Neural cell (in vitro differentiated cells): ENCODE measurements at regions not wholly inside any gene's neighbourhood (a gene's known extent, or its start where the extent isn't known, plus 50 kb on each side); places are given as distances from the start of the nearest gene placed in this dataset.
"Not testable (repeated sequence)": the region's sequence is repeated elsewhere in the genome, so short reads cannot be mapped to it uniquely, and the experiment has no call there.

Experiments used
- H2AFZ ChIP-seq: fragments of 200-600, 300-800 bp; sonication (generic), shearing (Covaris generic); 2 replicates; pipeline ENCODE4 v1.6.0; 2014; ENCODE audit warnings: low read depth, mild to moderate bottlenecking, antibody characterized with exemption, low read length, moderate library complexity
- H3F3A ChIP-seq: fragments of 200-600 bp; shearing (Covaris generic); 2 replicates; pipeline ENCODE4 v1.6.1; 2016; ENCODE audit warnings: mild to moderate bottlenecking, moderate library complexity, mixed read lengths, antibody characterized with exemption, low read length; ENCODE audit not compliant: insufficient read depth, poor library complexity, severe bottlenecking
- H3K27ac ChIP-seq: fragments of 200-600, 300-800 bp; sonication (generic), shearing (Covaris generic); 2 replicates; pipeline ENCODE4 v1.5.1; 2014; ENCODE audit warnings: mild to moderate bottlenecking, low read length, moderate library complexity
- H3K27me3 ChIP-seq: fragments of 300-800, 200-600 bp; sonication (generic), shearing (Covaris generic); 2 replicates; pipeline ENCODE4 v1.6.0; 2014; ENCODE audit warnings: mild to moderate bottlenecking, low read depth, low read length, moderate library complexity; ENCODE audit not compliant: insufficient read depth
- H3K36me3 ChIP-seq: fragments of 300-800, 200-600 bp; sonication (generic), shearing (Covaris generic); 2 replicates; pipeline ENCODE4 v1.5.1; 2014; ENCODE audit warnings: mild to moderate bottlenecking, antibody characterized with exemption, low read length, moderate library complexity; ENCODE audit not compliant: insufficient read depth
- H3K4me2 ChIP-seq: fragments of 300-800, 200-600 bp; sonication (generic), shearing (Covaris generic); 2 replicates; pipeline ENCODE4 v1.6.0; 2014; ENCODE audit warnings: mild to moderate bottlenecking, low read length
- H3K4me3 ChIP-seq: fragments of 300-800, 200-600 bp; sonication (generic), shearing (Covaris generic); 2 replicates; pipeline ENCODE4 v1.5.1; 2014; ENCODE audit warnings: mild to moderate bottlenecking, low read length, moderate library complexity
- H3K79me2 ChIP-seq: fragments of 200-600 bp; shearing (Covaris generic); replicated peaks from 2 replicates; pipeline ENCODE4 v1.6.0; 2014; ENCODE audit warnings: mild to moderate bottlenecking, low read length, moderate library complexity; ENCODE audit not compliant: insufficient read depth
- H3K9ac ChIP-seq: fragments of 300-800, 200-600 bp; sonication (generic), shearing (Covaris generic); 2 replicates; pipeline ENCODE4 v1.6.1; 2016; ENCODE audit warnings: mild to moderate bottlenecking, low read length, mixed read lengths
- H3K9me2 ChIP-seq: fragments of 200-600 bp; shearing (Covaris generic); 2 replicates; pipeline ENCODE4 v1.6.1; 2016; ENCODE audit warnings: mild to moderate bottlenecking, low read length, mixed read lengths; ENCODE audit not compliant: insufficient read depth
- H3K9me3 ChIP-seq: fragments of 200-600, 300-800 bp; sonication (generic), shearing (Covaris generic); 2 replicates; pipeline ENCODE4 v1.6.1; 2016; ENCODE audit warnings: mild to moderate bottlenecking, mixed run types, low read length, moderate library complexity, mixed read lengths
- H4K20me1 ChIP-seq: fragments of 200-600 bp; shearing (Covaris generic); 2 replicates; pipeline ENCODE4 v1.6.1; 2016; ENCODE audit warnings: mild to moderate bottlenecking, mixed run types; ENCODE audit not compliant: insufficient read depth
- EP300 ChIP-seq: fragments of 450-650 bp; conservative IDR thresholded peaks from 2 replicates; pipeline ENCODE4 v1.6.1; 2014; ENCODE audit warnings: antibody characterized with exemption, mild to moderate bottlenecking, moderate library complexity; ENCODE audit not compliant: poor library complexity, severe bottlenecking
- EZH2 ChIP-seq: fragments of 200-600, 300-800 bp; shearing (Covaris generic), sonication (generic); IDR thresholded peaks from 2 replicates; pipeline ENCODE4 v1.6.1; 2014; ENCODE audit warnings: antibody characterized with exemption, low read length, borderline replicate concordance, mild to moderate bottlenecking; ENCODE audit not compliant: insufficient read depth, poor library complexity, severe bottlenecking
- MXI1 ChIP-seq: fragments of 450-650 bp; conservative IDR thresholded peaks from 2 replicates; pipeline ENCODE4 v1.6.1; 2014; ENCODE audit warnings: antibody characterized with exemption, mild to moderate bottlenecking; ENCODE audit not compliant: poor library complexity, severe bottlenecking
- POLR2AphosphoS5 ChIP-seq: IDR thresholded peaks from 2 replicates; pipeline ENCODE4 v1.6.1; 2012
- RAD21 ChIP-seq: fragments of 450-650 bp; conservative IDR thresholded peaks from 2 replicates; pipeline ENCODE4 v1.6.1; 2014; ENCODE audit warnings: antibody characterized with exemption, mild to moderate bottlenecking, moderate library complexity
- SMC3 ChIP-seq: fragments of 450-650 bp; conservative IDR thresholded peaks from 2 replicates; pipeline ENCODE4 v1.6.1; 2014; ENCODE audit warnings: antibody characterized with exemption, mild to moderate bottlenecking, moderate library complexity; ENCODE audit not compliant: poor library complexity
- TAF1 ChIP-seq: IDR thresholded peaks from 2 replicates; pipeline ENCODE4 v1.6.1; 2012; ENCODE audit warnings: low read depth
- TF ChIP-seq, protein P1 (sequence below): fragments of 450-650 bp; IDR thresholded peaks from 2 replicates; pipeline ENCODE4 v1.5.1; 2014; ENCODE audit warnings: antibody characterized with exemption, mild to moderate bottlenecking, moderate library complexity; ENCODE audit not compliant: poor library complexity, severe bottlenecking
- TF ChIP-seq, protein P2 (sequence below): IDR thresholded peaks from 2 replicates; pipeline ENCODE4 v1.6.1; 2012; ENCODE audit warnings: borderline replicate concordance

DNA sequence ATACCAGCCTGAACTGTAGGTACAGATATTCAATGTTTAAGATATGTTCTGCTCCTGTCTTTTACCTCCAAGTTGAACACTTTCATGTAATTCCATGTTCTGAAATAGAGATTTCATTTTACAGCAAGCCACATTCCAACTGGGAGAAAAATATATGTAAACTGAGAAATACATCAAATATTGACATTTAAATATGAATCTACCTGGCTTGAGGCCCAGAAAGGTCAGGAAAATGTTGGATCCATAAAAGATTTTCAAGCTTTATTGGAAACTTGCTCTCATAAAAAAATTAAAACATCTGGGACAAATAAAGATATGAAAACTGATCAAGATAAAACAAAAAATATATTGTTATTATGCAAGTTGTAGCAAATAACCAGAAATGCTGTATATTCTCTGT, 1078.7 kb upstream of the ATXN8OS start:
- H2AFZ ChIP-seq: no peak overlapping the region
- TF ChIP-seq, protein P1, sequence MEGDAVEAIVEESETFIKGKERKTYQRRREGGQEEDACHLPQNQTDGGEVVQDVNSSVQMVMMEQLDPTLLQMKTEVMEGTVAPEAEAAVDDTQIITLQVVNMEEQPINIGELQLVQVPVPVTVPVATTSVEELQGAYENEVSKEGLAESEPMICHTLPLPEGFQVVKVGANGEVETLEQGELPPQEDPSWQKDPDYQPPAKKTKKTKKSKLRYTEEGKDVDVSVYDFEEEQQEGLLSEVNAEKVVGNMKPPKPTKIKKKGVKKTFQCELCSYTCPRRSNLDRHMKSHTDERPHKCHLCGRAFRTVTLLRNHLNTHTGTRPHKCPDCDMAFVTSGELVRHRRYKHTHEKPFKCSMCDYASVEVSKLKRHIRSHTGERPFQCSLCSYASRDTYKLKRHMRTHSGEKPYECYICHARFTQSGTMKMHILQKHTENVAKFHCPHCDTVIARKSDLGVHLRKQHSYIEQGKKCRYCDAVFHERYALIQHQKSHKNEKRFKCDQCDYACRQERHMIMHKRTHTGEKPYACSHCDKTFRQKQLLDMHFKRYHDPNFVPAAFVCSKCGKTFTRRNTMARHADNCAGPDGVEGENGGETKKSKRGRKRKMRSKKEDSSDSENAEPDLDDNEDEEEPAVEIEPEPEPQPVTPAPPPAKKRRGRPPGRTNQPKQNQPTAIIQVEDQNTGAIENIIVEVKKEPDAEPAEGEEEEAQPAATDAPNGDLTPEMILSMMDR: no peak
- TF ChIP-seq EP300: no peak
- TF ChIP-seq MXI1: no peak
- TF ChIP-seq EZH2: no peak
- TF ChIP-seq TAF1: no peak
- TF ChIP-seq SMC3: no peak
- no peak for TF ChIP-seq RAD21
- no peak for TF ChIP-seq POLR2AphosphoS5
- TF ChIP-seq, protein P2, sequence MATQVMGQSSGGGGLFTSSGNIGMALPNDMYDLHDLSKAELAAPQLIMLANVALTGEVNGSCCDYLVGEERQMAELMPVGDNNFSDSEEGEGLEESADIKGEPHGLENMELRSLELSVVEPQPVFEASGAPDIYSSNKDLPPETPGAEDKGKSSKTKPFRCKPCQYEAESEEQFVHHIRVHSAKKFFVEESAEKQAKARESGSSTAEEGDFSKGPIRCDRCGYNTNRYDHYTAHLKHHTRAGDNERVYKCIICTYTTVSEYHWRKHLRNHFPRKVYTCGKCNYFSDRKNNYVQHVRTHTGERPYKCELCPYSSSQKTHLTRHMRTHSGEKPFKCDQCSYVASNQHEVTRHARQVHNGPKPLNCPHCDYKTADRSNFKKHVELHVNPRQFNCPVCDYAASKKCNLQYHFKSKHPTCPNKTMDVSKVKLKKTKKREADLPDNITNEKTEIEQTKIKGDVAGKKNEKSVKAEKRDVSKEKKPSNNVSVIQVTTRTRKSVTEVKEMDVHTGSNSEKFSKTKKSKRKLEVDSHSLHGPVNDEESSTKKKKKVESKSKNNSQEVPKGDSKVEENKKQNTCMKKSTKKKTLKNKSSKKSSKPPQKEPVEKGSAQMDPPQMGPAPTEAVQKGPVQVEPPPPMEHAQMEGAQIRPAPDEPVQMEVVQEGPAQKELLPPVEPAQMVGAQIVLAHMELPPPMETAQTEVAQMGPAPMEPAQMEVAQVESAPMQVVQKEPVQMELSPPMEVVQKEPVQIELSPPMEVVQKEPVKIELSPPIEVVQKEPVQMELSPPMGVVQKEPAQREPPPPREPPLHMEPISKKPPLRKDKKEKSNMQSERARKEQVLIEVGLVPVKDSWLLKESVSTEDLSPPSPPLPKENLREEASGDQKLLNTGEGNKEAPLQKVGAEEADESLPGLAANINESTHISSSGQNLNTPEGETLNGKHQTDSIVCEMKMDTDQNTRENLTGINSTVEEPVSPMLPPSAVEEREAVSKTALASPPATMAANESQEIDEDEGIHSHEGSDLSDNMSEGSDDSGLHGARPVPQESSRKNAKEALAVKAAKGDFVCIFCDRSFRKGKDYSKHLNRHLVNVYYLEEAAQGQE: no peak

DNA sequence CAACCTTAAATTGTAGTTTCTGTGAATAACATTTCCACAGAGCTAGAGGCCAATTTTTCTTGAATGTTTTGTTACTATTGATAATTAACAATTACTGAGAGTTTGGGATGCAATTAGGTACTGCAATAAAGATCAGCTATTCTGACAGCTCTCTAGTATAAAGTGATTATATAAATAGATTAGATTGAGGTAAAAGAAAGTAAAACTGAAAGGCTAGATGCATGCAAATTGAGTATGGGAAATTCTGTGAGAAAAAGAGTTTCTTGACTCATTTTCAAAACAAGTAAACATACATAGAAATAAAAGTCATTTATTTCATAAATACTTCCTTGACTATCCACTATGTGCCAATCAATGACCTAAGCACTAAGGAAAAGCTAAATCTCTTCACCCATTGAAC, 1087.5 kb upstream of the ATXN8OS start:
- H2AFZ ChIP-seq: no peak overlapping the region
- no peak for TF ChIP-seq MXI1
- TF ChIP-seq SMC3: no peak
- TF ChIP-seq POLR2AphosphoS5: no peak
- TF ChIP-seq, protein P1: no peak
- TF ChIP-seq, protein P2: no peak
- no peak for TF ChIP-seq RAD21
- TF ChIP-seq TAF1: no peak
- no peaks in the 10 kb centered on the region for H3K9me2 ChIP-seq
- H3K4me3 ChIP-seq: no peak overlapping the region
- no peaks in the 10 kb centered on the region for H4K20me1 ChIP-seq
- H3K27me3 ChIP-seq: no peaks in the 10 kb centered on the region
- no peaks in the 10 kb centered on the region for H3K9me3 ChIP-seq
- H3K36me3 ChIP-seq: no peaks in the 10 kb centered on the region
- no peak overlapping the region for H3K9ac ChIP-seq
- H3K79me2 ChIP-seq: no peaks in the 10 kb centered on the region
- H3F3A ChIP-seq: no peaks in the 10 kb centered on the region
- no peak overlapping the region for H3K4me2 ChIP-seq
- no peak overlapping the region for H3K27ac ChIP-seq

More for the DNA sequence above, 1078.7 kb upstream of the ATXN8OS start:
- H3K79me2 ChIP-seq: no peaks in the 10 kb centered on the region
- no peaks in the 10 kb centered on the region for H3K9me2 ChIP-seq
- no peak overlapping the region for H3K4me2 ChIP-seq
- no peak overlapping the region for H3K4me3 ChIP-seq
- no peak overlapping the region for H3K9ac ChIP-seq
- H4K20me1 ChIP-seq: no peaks in the 10 kb centered on the region
- H3F3A ChIP-seq: no peaks in the 10 kb centered on the region
- H3K9me3 ChIP-seq: no peaks in the 10 kb centered on the region
- no peaks in the 10 kb centered on the region for H3K27me3 ChIP-seq
- H3K36me3 ChIP-seq: no peaks in the 10 kb centered on the region
- no peak overlapping the region for H3K27ac ChIP-seq

DNA sequence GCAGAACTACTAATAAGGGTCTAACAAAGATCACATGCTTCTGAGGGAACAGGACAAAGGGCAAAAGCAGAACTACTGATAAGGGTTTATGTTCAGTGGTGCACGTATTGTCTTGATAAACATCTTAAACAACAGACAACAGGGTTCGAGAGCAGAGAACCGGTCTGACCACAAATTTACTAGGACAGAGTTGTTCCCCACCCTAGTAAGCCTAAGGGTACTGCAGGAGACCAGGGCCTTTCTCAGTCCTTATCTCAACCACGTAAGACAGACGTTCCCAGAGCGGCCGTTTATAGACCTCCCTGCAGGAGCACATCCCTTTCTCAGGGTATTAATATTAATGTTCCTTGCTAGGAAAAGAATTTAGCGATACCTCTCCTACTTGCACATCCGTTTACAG, 1089.5 kb upstream of the ATXN8OS start:
- H4K20me1 ChIP-seq, H3K36me3 ChIP-seq, H3K4me2 ChIP-seq, H3K9me2 ChIP-seq, H3K9me3 ChIP-seq, H3K27me3 ChIP-seq, H3K4me3 ChIP-seq, H2AFZ ChIP-seq, H3K79me2 ChIP-seq, H3F3A ChIP-seq, H3K9ac ChIP-seq, H3K27ac ChIP-seq: not testable (repeated sequence)
